DMS53 treated with DMSO at 0.1 percent for 48 hours (cell line): ENCODE measurements at regions not wholly inside any gene's neighbourhood (a gene's known extent, or its start where the extent isn't known, plus 50 kb on each side); places are given as distances from the start of the nearest gene placed in this dataset.

ENCODE experiments used
- DNase-seq: peaks from one replicate; lab custom pipeline; 2025; ENCODE audit not compliant: unreplicated experiment; lab: John Stamatoyannopoulos, UW

DNA sequence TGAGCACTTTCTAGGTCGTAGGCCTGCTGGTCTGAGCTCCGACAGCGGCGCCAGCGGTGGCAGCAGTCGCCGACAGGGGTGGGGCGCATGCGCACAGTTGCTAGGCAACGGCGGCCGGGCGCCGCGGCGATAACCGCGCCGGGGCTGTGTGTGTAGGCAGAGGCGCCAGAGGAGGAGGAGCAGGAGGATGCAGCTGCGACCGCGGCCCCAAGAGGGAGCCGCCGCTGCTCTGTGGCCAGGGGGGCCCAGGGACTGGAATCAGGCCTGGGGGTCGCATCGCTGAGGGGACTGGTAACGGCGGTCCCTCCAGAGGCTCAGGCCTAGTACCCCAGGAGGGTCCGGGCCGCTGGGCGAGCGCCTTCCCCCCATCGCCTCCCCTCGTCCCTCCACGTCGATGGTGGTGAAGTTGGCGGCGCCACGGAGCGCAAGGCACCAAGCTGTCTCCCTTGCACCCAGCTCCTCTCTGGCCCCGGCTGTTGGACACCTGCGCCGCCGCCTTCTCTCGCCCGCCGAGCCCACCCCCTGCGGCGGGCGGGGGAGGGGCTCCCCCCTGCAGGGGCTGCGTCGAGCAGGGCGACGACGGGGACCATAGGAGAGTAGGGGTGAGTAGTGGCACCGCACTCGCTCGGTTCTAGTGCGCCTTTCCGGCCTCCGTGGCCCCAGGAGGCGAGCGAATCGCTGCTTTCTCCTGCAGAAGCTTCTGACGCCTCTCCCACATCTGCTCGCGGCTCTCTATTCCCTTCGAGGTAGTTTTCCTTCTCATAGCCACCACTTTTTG is 58.6 kb upstream of the ZC4H2 start, which contains the start of gene ZC3H12B:
Gene ZC3H12B, plus strand, starts transcription at position 159 of the 778 bp plus-strand sequence.
- no peak for DNase-seq

DNA sequence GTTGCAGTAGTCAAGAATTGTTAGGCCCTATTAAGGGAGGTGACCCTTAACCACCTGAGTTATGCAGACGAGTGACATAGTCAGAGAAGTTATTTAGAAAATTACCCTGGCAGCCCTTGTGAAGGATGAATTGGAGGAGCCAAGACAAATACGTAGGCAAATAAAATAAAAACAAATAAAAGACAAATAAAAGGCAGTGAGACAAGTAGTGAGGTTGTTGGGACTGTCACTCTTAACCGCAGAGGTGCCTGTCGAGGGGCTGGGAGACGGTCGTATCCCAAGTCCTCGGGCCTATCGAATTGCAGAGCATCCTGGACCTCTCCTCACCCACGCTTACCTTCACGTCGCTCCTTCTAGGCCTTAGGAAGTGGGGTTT is 58.0 kb upstream of the ZC4H2 start:
- DNase-seq, result no peak
